Peyer's patch (tissue), 4 donors: ENCODE measurements at regions not wholly inside any gene's neighbourhood (a gene's known extent, or its start where the extent isn't known, plus 50 kb on each side); places are given as distances from the start of the nearest gene placed in this dataset.

Source experiments
- DNase-seq, 3 donors: peaks; one replicate each; pipeline ENCODE4 v3.0.0-alpha.2; 2017 to 2019
- H3K27ac ChIP-seq, 4 donors: fragments of 200-600 bp; sonication (generic); one replicate each; pipeline ENCODE4 v1.5.1; 2016 to 2019
- H3K27me3 ChIP-seq, 2 donors: fragments of 200-600 bp; sonication (generic); one replicate each; pipeline ENCODE4 v1.5.1; 2019
- H3K36me3 ChIP-seq, 3 donors: fragments of 200-600 bp; sonication (generic); one replicate each; pipeline ENCODE4 v1.5.1; 2016 to 2019
- H3K4me1 ChIP-seq, 4 donors: fragments of 200-600 bp; sonication (generic); one replicate each; pipeline ENCODE4 v1.5.1; 2016 to 2019
- H3K4me3 ChIP-seq, 4 donors: fragments of 200-600 bp; sonication (generic); 1 replicate in 3 of 4; 2 replicates in 1 of 4; pipeline ENCODE4 v1.5.1; 2016 to 2019; ENCODE audit warnings: mild to moderate bottlenecking in 1 of 4
- H3K9me3 ChIP-seq, 4 donors: fragments of 200-600 bp; sonication (generic); one replicate each; pipeline ENCODE4 v1.5.1; 2016 to 2019; ENCODE audit warnings: mild to moderate bottlenecking in 1 of 4
- CTCF ChIP-seq, 6 experiments: fragments of 450-650 bp in 4 of 6; fragments of 200-600 bp in 2 of 6; sonication (generic) in 1 of 6; IDR thresholded peaks; one replicate each; pipeline ENCODE4 v1.5.1; 2017 to 2019; ENCODE audit warnings: antibody characterized with exemption in 6 of 6, mild to moderate bottlenecking in 3 of 6, moderate library complexity in 1 of 6
- POLR2A ChIP-seq, 2 donors: fragments of 450-650 bp; IDR thresholded peaks; one replicate each; pipeline ENCODE4 v1.5.1; 2017; ENCODE audit warnings: antibody characterized with exemption in 2 of 2, mild to moderate bottlenecking in 2 of 2, moderate library complexity in 2 of 2

GRCh38 chr13:74409551-74409950, 275.3 kb upstream of the KLF12 start:
- H3K9me3 ChIP-seq, result no peaks in the 10 kb centered on the region
- no peak for DNase-seq
- H3K27me3 ChIP-seq, result no peaks in the 10 kb centered on the region
- H3K4me3 ChIP-seq, result no peak overlapping the region
- H3K4me1 ChIP-seq, result no peaks in the 10 kb centered on the region
- H3K27ac ChIP-seq, result no peak overlapping the region
- TF ChIP-seq POLR2A (IDR thresholded peaks at IDR 0.05), result no peak
- TF ChIP-seq CTCF (IDR thresholded peaks at IDR 0.05), result no peak
- H3K36me3 ChIP-seq, result no peaks in the 10 kb centered on the region

- Histone ChIP-seq H3K4me1 (no peaks in the 10 kb centered on the region), H3K27me3 (no peaks in the 10 kb centered on the region), H3K36me3 (no peaks in the 10 kb centered on the region), H3K4me3 (no peak overlapping the region), H3K9me3 (no peaks in the 10 kb centered on the region), H3K27ac (no peak overlapping the region)
- TF ChIP-seq POLR2A (IDR thresholded peaks at IDR 0.05) (no peak), CTCF (IDR thresholded peaks at IDR 0.05) (no peak)
- DNase-seq, result no peak
Observed at GRCh38 chr13:74406420-74406819, 272.2 kb upstream of the KLF12 start.

- Histone ChIP-seq H3K4me1 (no peaks in the 10 kb centered on the region), H3K9me3 (no peaks in the 10 kb centered on the region), H3K27me3 (no peaks in the 10 kb centered on the region), H3K4me3 (no peak overlapping the region), H3K36me3 (no peaks in the 10 kb centered on the region), H3K27ac (no peak overlapping the region)
- no peak for TF ChIP-seq CTCF (IDR thresholded peaks at IDR 0.05)
- no peak for TF ChIP-seq POLR2A (IDR thresholded peaks at IDR 0.05)
- DNase-seq, result no peak
Observed at GRCh38 chr13:74398599-74398998, 264.4 kb upstream of the KLF12 start.

GRCh38 chr13:74389056-74389455, 254.9 kb upstream of the KLF12 start:
- Histone ChIP-seq H3K27ac (no peak overlapping the region), H3K9me3 (no peaks in the 10 kb centered on the region), H3K4me3 (no peak overlapping the region), H3K27me3 (no peaks in the 10 kb centered on the region), H3K36me3 (no peaks in the 10 kb centered on the region), H3K4me1 (no peaks in the 10 kb centered on the region)
- TF ChIP-seq CTCF (IDR thresholded peaks at IDR 0.05) (no peak), POLR2A (IDR thresholded peaks at IDR 0.05) (no peak)
- no peak for DNase-seq

GRCh38 chr13:74388626-74389025, 254.4 kb upstream of the KLF12 start:
- Histone ChIP-seq H3K36me3 (no peaks in the 10 kb centered on the region), H3K4me1 (no peaks in the 10 kb centered on the region), H3K4me3 (no peak overlapping the region), H3K27me3 (no peaks in the 10 kb centered on the region), H3K27ac (no peak overlapping the region), H3K9me3 (no peaks in the 10 kb centered on the region)
- no peak for DNase-seq
- TF ChIP-seq POLR2A (IDR thresholded peaks at IDR 0.05), result no peak
- TF ChIP-seq CTCF (IDR thresholded peaks at IDR 0.05), result no peak

- no peak overlapping the region for H3K4me3 ChIP-seq
- no peak overlapping the region for H3K27ac ChIP-seq
- TF ChIP-seq POLR2A (IDR thresholded peaks at IDR 0.05) (no peak), CTCF (IDR thresholded peaks at IDR 0.05) (no peak)
- no peaks in the 10 kb centered on the region for H3K9me3 ChIP-seq
- H3K4me1 ChIP-seq, result no peaks in the 10 kb centered on the region
- no peak for DNase-seq
- no peaks in the 10 kb centered on the region for H3K27me3 ChIP-seq
- no peaks in the 10 kb centered on the region for H3K36me3 ChIP-seq
Observed at GRCh38 chr13:74372511-74372910, 238.3 kb upstream of the KLF12 start.
